Karpas-422 (cell line): ENCODE measurements at regions not wholly inside any gene's neighbourhood (a gene's known extent, or its start where the extent isn't known, plus 50 kb on each side); places are given as distances from the start of the nearest gene placed in this dataset.

Experiments
- DNase-seq: peaks from one replicate; pipeline ENCODE4 v3.0.0-alpha.2; 2015
- H2AFZ ChIP-seq: fragments of 200-600 bp; sonication (generic); 2 replicates; pipeline ENCODE4 v1.6.1; 2014; ENCODE audit warnings: antibody characterized with exemption, low read length, mixed read lengths
- H3K27ac ChIP-seq: fragments of 200-600 bp; sonication (generic); 2 replicates; pipeline ENCODE4 v1.5.1; 2014; ENCODE audit warnings: mild to moderate bottlenecking, low read length, moderate library complexity
- H3K27me3 ChIP-seq: fragments of 200-600 bp; sonication (generic); 2 replicates; pipeline ENCODE4 v1.6.1; 2014; ENCODE audit warnings: low read length, mixed read lengths
- H3K36me3 ChIP-seq: fragments of 200-600 bp; sonication (generic); 2 replicates; pipeline ENCODE4 v1.6.1; 2014; ENCODE audit warnings: low read length, mixed read lengths; ENCODE audit not compliant: insufficient read depth
- H3K4me1 ChIP-seq: fragments of 200-600 bp; sonication (generic); 2 replicates; pipeline ENCODE4 v1.6.1; 2014; ENCODE audit warnings: mild to moderate bottlenecking, low read length, mixed read lengths
- H3K4me2 ChIP-seq: fragments of 200-600 bp; sonication (generic); 2 replicates; pipeline ENCODE4 v1.6.1; 2014; ENCODE audit warnings: low read length, low read depth, mild to moderate bottlenecking; ENCODE audit not compliant: poor library complexity, severe bottlenecking
- H3K4me3 ChIP-seq: fragments of 200-600 bp; sonication (generic); 2 replicates; pipeline ENCODE4 v1.5.1; 2014; ENCODE audit warnings: mild to moderate bottlenecking, antibody characterized with exemption, low read length, mixed read lengths
- H3K79me2 ChIP-seq: fragments of 200-600 bp; sonication (generic); 2 replicates; pipeline ENCODE4 v1.6.1; 2014; ENCODE audit warnings: mild to moderate bottlenecking, low read length, mixed read lengths
- H3K9ac ChIP-seq: fragments of 200-600 bp; sonication (generic); 2 replicates; pipeline ENCODE4 v1.6.0; 2014; ENCODE audit warnings: low read length
- H3K9me2 ChIP-seq: fragments of 200-600 bp; sonication (generic), shearing (Covaris generic); replicated peaks from 2 replicates; pipeline ENCODE4 v1.6.0; 2014; ENCODE audit warnings: mild to moderate bottlenecking, low read length, moderate library complexity; ENCODE audit not compliant: insufficient read depth
- H3K9me3 ChIP-seq: fragments of 300-700, 200-600 bp; sonication (generic); 2 replicates; pipeline ENCODE4 v1.6.1; 2014; ENCODE audit warnings: low read length, mixed read lengths
- H4K20me1 ChIP-seq: fragments of 200-600 bp; sonication (generic); 2 replicates; pipeline ENCODE4 v1.6.1; 2014; ENCODE audit warnings: mild to moderate bottlenecking, antibody characterized with exemption, low read length, low read depth; ENCODE audit not compliant: insufficient read depth

- no peak overlapping the region for H3K9ac ChIP-seq
Measured at GRCh38 chr1:39094685-39095084, 68.5 kb downstream of the NDUFS5 start.

GRCh38 chr1:39098546-39099250 is 72.5 kb downstream of the NDUFS5 start:
- Histone ChIP-seq H3K27ac (no peak overlapping the region), H3K4me3 (no peak overlapping the region), H3K4me1 (peaks cover 16% of the 10 kb centered on the region), H3K9ac (no peak overlapping the region), H3K36me3 (no peaks in the 10 kb centered on the region), H3K27me3 (0 out of 2 replicates have a peak, but pooled peaks cover 4% of the 10 kb centered on the region), H3K79me2 (no peaks in the 10 kb centered on the region), H2AFZ (no peak overlapping the region), H3K9me2 (no peaks in the 10 kb centered on the region), H3K9me3 (no peaks in the 10 kb centered on the region), H3K4me2 (no peak overlapping the region), H4K20me1 (peaks cover 7% of the 10 kb centered on the region; the same call in 1 of the 2 replicates)
- DNase-seq: peak; percentile 86

More at GRCh38 chr1:39094685-39095084, 68.5 kb downstream of the NDUFS5 start:
- Histone ChIP-seq H3K27ac (no peak overlapping the region), H3K79me2 (no peaks in the 10 kb centered on the region), H3K4me3 (no peak overlapping the region), H4K20me1 (no peaks in the 10 kb centered on the region), H3K4me2 (no peak overlapping the region), H3K4me1 (no peaks in the 10 kb centered on the region), H3K9me3 (no peaks in the 10 kb centered on the region), H3K36me3 (no peaks in the 10 kb centered on the region), H2AFZ (no peak overlapping the region), H3K9me2 (no peaks in the 10 kb centered on the region), H3K27me3 (no peaks in the 10 kb centered on the region)
- DNase-seq: no peak

GRCh38 chr1:39102537-39103327 is 76.6 kb downstream of the NDUFS5 start:
- Histone ChIP-seq H3K4me1 (peaks cover 20% of the 10 kb centered on the region), H4K20me1 (peaks cover 11% of the 10 kb centered on the region; the same call in 1 of the 2 replicates), H3K79me2 (no peaks in the 10 kb centered on the region), H3K4me3 (no peak overlapping the region), H3K36me3 (no peaks in the 10 kb centered on the region), H3K9me2 (no peaks in the 10 kb centered on the region), H3K9me3 (no peaks in the 10 kb centered on the region), H2AFZ (no peak overlapping the region), H3K27me3 (0 out of 2 replicates have a peak, but pooled peaks cover 4% of the 10 kb centered on the region), H3K4me2 (peak overlapping the region; percentile 36), H3K27ac (no peak overlapping the region), H3K9ac (no peak overlapping the region)
- DNase-seq: peak; percentile 83

- no peaks in the 10 kb centered on the region for H3K9me3 ChIP-seq
- no peak overlapping the region for H3K27ac ChIP-seq
- peaks cover 20% of the 10 kb centered on the region for H3K4me1 ChIP-seq
- H3K9me2 ChIP-seq: no peaks in the 10 kb centered on the region
- H3K27me3 ChIP-seq: 0 out of 2 replicates have a peak, but pooled peaks cover 4% of the 10 kb centered on the region
- no peak overlapping the region for H2AFZ ChIP-seq
- no peak overlapping the region for H3K9ac ChIP-seq
- no peaks in the 10 kb centered on the region for H3K79me2 ChIP-seq
- H3K4me3 ChIP-seq: no peak overlapping the region
- peak overlapping the region; percentile 36 for H3K4me2 ChIP-seq
- H3K36me3 ChIP-seq: no peaks in the 10 kb centered on the region
- DNase-seq: no peak
- peaks cover 11% of the 10 kb centered on the region; the same call in 1 of the 2 replicates for H4K20me1 ChIP-seq
Measured at GRCh38 chr1:39103328-39104157, 77.4 kb downstream of the NDUFS5 start.

- Histone ChIP-seq H4K20me1 (peaks cover 11% of the 10 kb centered on the region; the same call in 1 of the 2 replicates), H3K9me3 (no peaks in the 10 kb centered on the region), H3K4me3 (no peak overlapping the region), H3K79me2 (no peaks in the 10 kb centered on the region), H3K4me1 (peaks cover 20% of the 10 kb centered on the region), H2AFZ (no peak overlapping the region), H3K9me2 (no peaks in the 10 kb centered on the region), H3K4me2 (no peak overlapping the region), H3K36me3 (no peaks in the 10 kb centered on the region), H3K27ac (no peak overlapping the region), H3K27me3 (0 out of 2 replicates have a peak, but pooled peaks cover 4% of the 10 kb centered on the region), H3K9ac (no peak overlapping the region)
- DNase-seq: peak; percentile 31
Measured at GRCh38 chr1:39104158-39105060, 78.3 kb downstream of the NDUFS5 start.

- 0 out of 2 replicates have a peak, but pooled peaks cover 4% of the 10 kb centered on the region for H3K27me3 ChIP-seq
- no peak overlapping the region for H3K4me3 ChIP-seq
- no peak overlapping the region for H2AFZ ChIP-seq
- H3K9me3 ChIP-seq: no peaks in the 10 kb centered on the region
- no peaks in the 10 kb centered on the region for H3K79me2 ChIP-seq
- no peaks in the 10 kb centered on the region for H3K36me3 ChIP-seq
- DNase-seq: peak; percentile 9
- no peaks in the 10 kb centered on the region for H3K9me2 ChIP-seq
- no peak overlapping the region for H3K27ac ChIP-seq
- peaks cover 20% of the 10 kb centered on the region for H3K4me1 ChIP-seq
- no peak overlapping the region for H3K9ac ChIP-seq
- H4K20me1 ChIP-seq: peaks cover 11% of the 10 kb centered on the region; the same call in 1 of the 2 replicates
- H3K4me2 ChIP-seq: no peak overlapping the region
Measured at GRCh38 chr1:39105061-39105840, 79.1 kb downstream of the NDUFS5 start.
